B cell (primary cell): ENCODE measurements at regions not wholly inside any gene's neighbourhood (a gene's known extent, or its start where the extent isn't known, plus 50 kb on each side); places are given as distances from the start of the nearest gene placed in this dataset.

Source experiments
- ATAC-seq: fragments of 200-7000 bp; cut with Tn5 transposase; one replicate; pipeline ENCODE4 v1.10.0; 2021; ENCODE audit warnings: low read depth, mild to moderate bottlenecking, moderate number of reproducible peaks, moderate library complexity
- CTCF ChIA-PET: fragments of 350-600 bp; sonication (Branson Sonifier 250); formaldehyde crosslinking; loops from one replicate; lab custom pipeline; 2021; ENCODE audit warnings: antibody characterized with exemption, inconsistent platforms; lab: Charles Lee
- POLR2A ChIA-PET: fragments of 350-600 bp; sonication (Branson Sonifier 250); formaldehyde crosslinking; loops from one replicate; lab custom pipeline; 2021; ENCODE audit warnings: antibody characterized with exemption; lab: Charles Lee
- DNase-seq: peaks from one replicate; pipeline ENCODE4 v3.0.0; 2013
- H2AFZ ChIP-seq: 2 replicates; pipeline ENCODE4 v1.6.1; 2012; ENCODE audit warnings: mild to moderate bottlenecking, low read depth, low read length; ENCODE audit not compliant: insufficient read depth, poor library complexity, severe bottlenecking
- H3K27ac ChIP-seq, 2 donors: 1 replicate in 1 of 2; 2 replicates in 1 of 2; pipeline ENCODE4 v1.5.1; 2012 to 2013; ENCODE audit warnings: low read length in 2 of 2, mild to moderate bottlenecking in 2 of 2, moderate library complexity in 1 of 2
- H3K27me3 ChIP-seq, 4 experiments: fragments of 200-600 bp in 1 of 4; sonication (generic) in 1 of 4; replicated peaks in 1 of 4; 1 replicate in 2 of 4; 2 replicates in 2 of 4; pipeline versions ENCODE4 v1.6.1 to v1.7.0; 2013 to 2016; ENCODE audit warnings: low read length in 3 of 4, mild to moderate bottlenecking in 2 of 4, mixed read lengths in 1 of 4, moderate library complexity in 1 of 4; ENCODE audit not compliant: insufficient read depth in 4 of 4, control insufficient read depth in 3 of 4; ENCODE audit errors: control extremely low read depth in 1 of 4
- H3K36me3 ChIP-seq, 2 experiments: replicated peaks in 1 of 2; 1 replicate in 1 of 2; 2 replicates in 1 of 2; pipeline versions ENCODE4 v1.6.1 to v1.7.1; 2013; ENCODE audit warnings: low read length in 1 of 2; ENCODE audit not compliant: insufficient read depth in 2 of 2, control insufficient read depth in 1 of 2; ENCODE audit errors: control extremely low read depth in 1 of 2, extremely low read depth in 1 of 2
- H3K4me1 ChIP-seq, 2 donors: fragments of 200-600 bp in 1 of 2; sonication (generic) in 1 of 2; 1 replicate in 1 of 2; 2 replicates in 1 of 2; pipeline versions ENCODE4 v1.5.1 to v1.6.1; 2013 to 2017; ENCODE audit warnings: low read length in 2 of 2; ENCODE audit not compliant: control insufficient read depth in 2 of 2, insufficient read depth in 2 of 2
- H3K4me2 ChIP-seq: replicated peaks from 2 replicates; pipeline ENCODE3; 2012; ENCODE audit warnings: mild to moderate bottlenecking, low read depth, low read length; ENCODE audit not compliant: poor library complexity, severe bottlenecking
- H3K4me3 ChIP-seq, 5 experiments: fragments of 200-600 bp in 1 of 5; sonication (generic) in 1 of 5; 1 replicate in 3 of 5; 2 replicates in 2 of 5; pipeline versions ENCODE4 v1.5.1 to v1.7.0; 2011 to 2016; ENCODE audit warnings: low read length in 4 of 5, mild to moderate bottlenecking in 4 of 5, low read depth in 2 of 5, control low read depth in 1 of 5, moderate library complexity in 1 of 5; ENCODE audit not compliant: insufficient read depth in 1 of 5; ENCODE audit errors: control extremely low read depth in 1 of 5, extremely low read depth in 1 of 5
- H3K79me2 ChIP-seq: fragments of 200-600 bp; sonication (generic); one replicate; pipeline ENCODE4 v1.6.0; 2016; ENCODE audit warnings: low read length; ENCODE audit not compliant: control insufficient read depth, insufficient read depth
- H3K9ac ChIP-seq: fragments of 200-600 bp; sonication (generic); 2 replicates; pipeline ENCODE4 v1.6.1; 2017; ENCODE audit warnings: mild to moderate bottlenecking, low read length, moderate library complexity
- H3K9me3 ChIP-seq, 3 donors: one replicate each; pipeline versions ENCODE4 v1.6.1 to v1.7.1; 2013; ENCODE audit warnings: low read length in 2 of 3; ENCODE audit not compliant: control insufficient read depth in 2 of 3, insufficient read depth in 1 of 3; ENCODE audit errors: control extremely low read depth in 1 of 3
- H4K20me1 ChIP-seq: 2 replicates; pipeline ENCODE4 v1.6.0; 2012; ENCODE audit warnings: mild to moderate bottlenecking, low read length; ENCODE audit not compliant: insufficient read depth, control insufficient read depth, poor library complexity, severe bottlenecking
- H3K27ac Mint-ChIP-seq: one replicate; pipeline ENCODE4 v1.8.0; 2021; ENCODE audit warnings: mixed read lengths
- H3K27me3 Mint-ChIP-seq: one replicate; pipeline ENCODE4 v1.8.0; 2021; ENCODE audit warnings: mixed read lengths
- H3K4me1 Mint-ChIP-seq: one replicate; pipeline ENCODE4 v1.8.0; 2021; ENCODE audit warnings: mixed read lengths
- H3K4me3 Mint-ChIP-seq: one replicate; pipeline ENCODE4 v1.8.0; 2021; ENCODE audit warnings: mixed read lengths
- H3K9me3 Mint-ChIP-seq: one replicate; pipeline ENCODE4 v1.8.0; 2022; ENCODE audit warnings: mixed read lengths; ENCODE audit not compliant: insufficient read depth
- EZH2 ChIP-seq: IDR thresholded peaks from 2 replicates; pipeline ENCODE4 v1.6.1; 2012; ENCODE audit warnings: borderline replicate concordance, low read depth, mild to moderate bottlenecking, moderate library complexity, low read length; ENCODE audit not compliant: insufficient read depth, poor library complexity, severe bottlenecking
- WGBS: methylation state at CpG from one replicate; pipeline ENCODE4 v1.1.5; 2013; ENCODE audit warnings: missing lambda C conversion rate; ENCODE audit not compliant: insufficient coverage; 5-methylcytosine and 5-hydroxymethylcytosine counted together
- intact Hi-C: fragments of 100-400 bp; cut with micrococcal nuclease; formaldehyde crosslinking; loops from one replicate; pipeline ENCODE4 v1.10.0; 2022
- TF ChIP-seq, protein P1 (sequence below): fragments of 200-600 bp; IDR thresholded peaks from one replicate; pipeline ENCODE4 v1.8.0; 2022; ENCODE audit warnings: antibody characterized with exemption, mild to moderate bottlenecking

GRCh38 chr3:65042675-65043074 is 354.9 kb upstream of the ADAMTS9 start:
- Histone ChIP-seq H4K20me1 (no peaks in the 10 kb centered on the region), H3K27ac (no peak overlapping the region), H3K4me1 (no peaks in the 10 kb centered on the region), H3K9me3 (peaks cover 0 to 17% (median 0%) of the 10 kb centered on the region in 3 donors), H3K4me3 (no peak overlapping the region), H3K27me3 (no peaks in the 10 kb centered on the region), H3K79me2 (no peaks in the 10 kb centered on the region), H3K36me3 (no peaks in the 10 kb centered on the region), H3K4me2 (no peak overlapping the region), H3K9ac (no peak overlapping the region), H2AFZ (no peak overlapping the region)
- no peak for DNase-seq
- intact Hi-C loops = no loop called here
- no CpG with 5 or more reads among the region's 3 CpGs for WGBS
- POLR2A ChIA-PET = no interaction called here
- Mint-ChIP-seq H3K27me3 (no peaks in the 10 kb centered on the region), H3K27ac (no peak overlapping the region), H3K4me1 (no peaks in the 10 kb centered on the region), H3K9me3 (peaks cover 8% of the 10 kb centered on the region), H3K4me3 (no peak overlapping the region)
- no peak for ATAC-seq
- CTCF ChIA-PET = no interaction called here
- TF ChIP-seq, protein P1, sequence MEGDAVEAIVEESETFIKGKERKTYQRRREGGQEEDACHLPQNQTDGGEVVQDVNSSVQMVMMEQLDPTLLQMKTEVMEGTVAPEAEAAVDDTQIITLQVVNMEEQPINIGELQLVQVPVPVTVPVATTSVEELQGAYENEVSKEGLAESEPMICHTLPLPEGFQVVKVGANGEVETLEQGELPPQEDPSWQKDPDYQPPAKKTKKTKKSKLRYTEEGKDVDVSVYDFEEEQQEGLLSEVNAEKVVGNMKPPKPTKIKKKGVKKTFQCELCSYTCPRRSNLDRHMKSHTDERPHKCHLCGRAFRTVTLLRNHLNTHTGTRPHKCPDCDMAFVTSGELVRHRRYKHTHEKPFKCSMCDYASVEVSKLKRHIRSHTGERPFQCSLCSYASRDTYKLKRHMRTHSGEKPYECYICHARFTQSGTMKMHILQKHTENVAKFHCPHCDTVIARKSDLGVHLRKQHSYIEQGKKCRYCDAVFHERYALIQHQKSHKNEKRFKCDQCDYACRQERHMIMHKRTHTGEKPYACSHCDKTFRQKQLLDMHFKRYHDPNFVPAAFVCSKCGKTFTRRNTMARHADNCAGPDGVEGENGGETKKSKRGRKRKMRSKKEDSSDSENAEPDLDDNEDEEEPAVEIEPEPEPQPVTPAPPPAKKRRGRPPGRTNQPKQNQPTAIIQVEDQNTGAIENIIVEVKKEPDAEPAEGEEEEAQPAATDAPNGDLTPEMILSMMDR = no peak
- TF ChIP-seq EZH2 = no peak

- Histone ChIP-seq H3K27me3 (no peaks in the 10 kb centered on the region), H4K20me1 (no peaks in the 10 kb centered on the region), H3K4me1 (no peaks in the 10 kb centered on the region), H3K9ac (no peak overlapping the region), H3K79me2 (no peaks in the 10 kb centered on the region), H2AFZ (no peak overlapping the region), H3K27ac (no peak overlapping the region), H3K36me3 (no peaks in the 10 kb centered on the region), H3K4me2 (no peak overlapping the region), H3K4me3 (no peak overlapping the region), H3K9me3 (peaks cover 0 to 14% (median 0%) of the 10 kb centered on the region in 3 donors)
- H3K27me3 Mint-ChIP-seq = no peaks in the 10 kb centered on the region
- intact Hi-C loops = no loop called here
- no peak overlapping the region for H3K27ac Mint-ChIP-seq
- TF ChIP-seq, protein P1 = no peak
- TF ChIP-seq EZH2 = no peak
- POLR2A ChIA-PET = no interaction called here
- H3K4me3 Mint-ChIP-seq = no peak overlapping the region
- H3K9me3 Mint-ChIP-seq = peaks cover 3% of the 10 kb centered on the region
- ATAC-seq = no peak
- no peaks in the 10 kb centered on the region for H3K4me1 Mint-ChIP-seq
- WGBS = 88% methylated on average over 5 of the region's 6 CpGs
- no peak for DNase-seq
- CTCF ChIA-PET = no interaction called here
Observed at GRCh38 chr3:65039754-65040210, 352.0 kb upstream of the ADAMTS9 start.
